NCI-H146 (cell line): ENCODE measurements at regions not wholly inside any gene's neighbourhood (a gene's known extent, or its start where the extent isn't known, plus 50 kb on each side); places are given as distances from the start of the nearest gene placed in this dataset.

Experiments used
- DNase-seq: peaks from one replicate; lab custom pipeline; 2025; lab: John Stamatoyannopoulos, UW

GRCh38 chr1:5522531-5523145 lies 469.6 kb downstream of the NPHP4 start:
- no peak for DNase-seq

- DNase-seq, result no peak
Measured at GRCh38 chr1:5519366-5520135, 472.7 kb downstream of the NPHP4 start.

- DNase-seq, result no peak
Measured at GRCh38 chr1:5516756-5517155, 475.5 kb downstream of the NPHP4 start.

- no peak for DNase-seq
Measured at GRCh38 chr1:5515501-5515900, 476.7 kb downstream of the NPHP4 start.

- DNase-seq, result peak; percentile 6
Measured at GRCh38 chr1:5514527-5515183, 477.6 kb downstream of the NPHP4 start.

GRCh38 chr1:5513846-5514526 lies 478.2 kb downstream of the NPHP4 start:
- no peak for DNase-seq

- no peak for DNase-seq
Measured at GRCh38 chr1:5513179-5513578, 479.0 kb downstream of the NPHP4 start.

GRCh38 chr1:5511381-5512097 lies 480.7 kb downstream of the NPHP4 start:
- DNase-seq, result no peak

- DNase-seq, result peak; percentile 7
Measured at GRCh38 chr1:5509664-5510452, 482.4 kb downstream of the NPHP4 start.

- DNase-seq, result no peak
Measured at GRCh38 chr1:5508669-5509330, 483.4 kb downstream of the NPHP4 start.

GRCh38 chr1:5507340-5507739 lies 484.9 kb downstream of the NPHP4 start:
- DNase-seq, result no peak

- no peak for DNase-seq
Measured at GRCh38 chr1:5506634-5507033, 485.6 kb downstream of the NPHP4 start.

GRCh38 chr1:5505944-5506343 lies 486.3 kb downstream of the NPHP4 start:
- DNase-seq, result no peak

GRCh38 chr1:5504364-5504740 lies 487.9 kb downstream of the NPHP4 start:
- DNase-seq, result no peak

- no peak for DNase-seq
Measured at GRCh38 chr1:5503556-5504363, 488.5 kb downstream of the NPHP4 start.

GRCh38 chr1:5502311-5503194 lies 489.7 kb downstream of the NPHP4 start:
- no peak for DNase-seq

- no peak for DNase-seq
Measured at GRCh38 chr1:5501206-5501930, 490.9 kb downstream of the NPHP4 start.

GRCh38 chr1:5500541-5500940 lies 491.7 kb downstream of the NPHP4 start:
- DNase-seq, result no peak
